CD4-positive, alpha-beta T cell treated with Interleukin-1 beta for 1 hour (primary cell): ENCODE measurements at regions not wholly inside any gene's neighbourhood (a gene's known extent, or its start where the extent isn't known, plus 50 kb on each side); places are given as distances from the start of the nearest gene placed in this dataset.

Experiments used
- DNase-seq, 2 donors: peaks; one replicate each; pipeline ENCODE4 v3.0.0-alpha.2; 2020 to 2022

DNA sequence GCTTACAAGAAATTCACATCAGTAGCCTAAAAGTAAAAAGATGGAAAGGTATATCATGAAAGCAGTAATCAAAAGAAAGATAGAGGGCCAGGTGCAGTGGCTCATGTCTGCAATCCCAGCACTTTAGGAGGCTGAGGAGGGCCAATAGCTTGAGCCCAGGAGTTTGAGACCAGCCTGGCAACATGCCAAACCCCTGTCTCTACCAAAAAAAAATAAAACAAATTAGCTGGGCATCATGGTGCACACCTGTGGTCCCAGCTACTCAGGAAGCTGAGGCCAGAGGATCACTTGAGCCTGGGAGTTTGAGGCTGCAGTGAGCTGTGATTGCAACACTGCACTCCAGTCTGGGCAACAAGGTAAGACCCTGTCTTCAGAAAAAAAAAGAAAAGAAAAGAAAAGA lies 55.5 kb downstream of the GSPT2 start:
- DNase-seq: no peak

DNA sequence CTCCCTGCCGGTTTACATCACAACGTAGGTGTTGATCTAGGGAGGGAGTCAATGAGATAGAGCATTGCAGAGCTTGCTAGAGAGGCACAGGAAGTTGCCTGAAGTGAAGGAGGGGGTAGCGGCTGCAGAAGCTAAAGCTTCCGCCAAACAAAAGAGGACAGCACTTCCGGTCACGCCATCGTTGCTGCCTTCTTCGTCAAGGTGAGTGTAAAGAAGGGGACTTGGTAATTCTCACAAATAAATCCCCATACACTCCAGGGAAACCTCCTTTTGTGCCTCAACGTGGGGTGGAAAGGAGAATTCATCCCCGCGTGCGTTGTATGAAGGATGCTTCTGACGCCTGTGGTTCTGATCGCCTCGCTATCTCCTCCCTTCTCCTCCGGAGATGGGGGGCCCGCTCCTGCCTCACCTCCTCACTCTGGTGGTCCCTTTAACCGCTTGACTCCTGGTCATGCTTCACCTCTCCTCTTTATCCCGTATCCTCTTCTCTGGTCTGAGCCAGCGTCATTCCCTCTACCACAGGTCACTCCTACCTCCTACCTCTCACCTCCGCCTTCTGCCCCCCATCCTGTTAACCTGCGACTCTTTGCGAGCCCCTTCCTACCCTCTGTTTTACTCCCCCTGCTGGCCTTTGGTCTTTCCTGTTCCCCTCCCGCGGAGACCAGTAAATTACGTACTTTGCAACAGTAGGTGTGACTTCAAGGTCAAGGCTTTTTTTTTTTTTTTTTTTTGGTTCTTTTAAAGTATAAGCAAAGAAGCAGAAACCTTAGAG lies 59.9 kb downstream of the GSPT2 start:
- DNase-seq: peak; percentile 76

GRCh38 chrX:51803833-51804232 lies 60.6 kb downstream of the GSPT2 start:
- no peak for DNase-seq

DNA sequence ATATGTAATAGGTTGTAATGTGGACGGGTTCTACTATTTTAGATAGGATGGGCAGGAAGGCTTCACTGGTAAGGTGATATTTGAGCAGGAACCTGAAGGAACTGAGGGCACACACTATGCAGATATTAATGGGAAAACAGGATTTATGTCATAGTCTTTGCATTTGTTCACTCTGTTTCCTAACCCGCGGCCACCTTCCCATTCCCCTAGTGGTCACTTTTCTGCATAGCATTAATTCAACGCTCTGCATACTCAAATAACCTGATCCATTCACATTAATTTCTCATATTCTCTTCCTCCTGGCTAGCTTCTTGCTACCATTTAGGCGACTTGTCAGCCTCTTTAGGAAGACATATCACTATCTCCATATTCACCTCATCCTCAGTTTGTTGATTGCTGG lies 61.5 kb downstream of the GSPT2 start:
- no peak for DNase-seq

- no peak for DNase-seq
These were observed 70.7 kb downstream of the GSPT2 start for GRCh38 chrX:51813886-51814460.

DNA sequence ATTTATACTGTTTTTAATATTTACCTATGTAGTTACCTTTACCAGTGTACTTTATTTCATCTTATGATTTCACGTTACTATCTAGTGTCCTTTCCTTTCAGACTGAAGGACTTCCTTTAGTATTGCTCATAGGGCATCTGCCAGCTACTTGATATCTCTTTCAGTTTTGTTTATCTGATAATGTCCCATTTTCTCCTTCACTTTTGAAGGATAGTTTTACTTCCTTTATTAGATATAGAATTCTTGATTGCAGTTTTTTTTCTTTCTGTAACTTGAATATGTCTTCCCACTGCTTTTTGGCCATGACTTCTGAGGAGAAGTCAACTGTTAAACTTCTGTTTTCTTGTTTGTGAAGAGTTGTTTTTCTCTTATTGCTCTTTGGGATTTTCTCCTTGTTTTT lies 69.4 kb upstream of the MAGED1 start:
- no peak for DNase-seq

GRCh38 chrX:51825436-51825835 lies 68.0 kb upstream of the MAGED1 start:
- DNase-seq: no peak

- no peak for DNase-seq
These were observed 59.3 kb upstream of the MAGED1 start for GRCh38 chrX:51834076-51834475.

- no peak for DNase-seq
These were observed 56.6 kb upstream of the MAGED1 start for GRCh38 chrX:51836823-51837222.

DNA sequence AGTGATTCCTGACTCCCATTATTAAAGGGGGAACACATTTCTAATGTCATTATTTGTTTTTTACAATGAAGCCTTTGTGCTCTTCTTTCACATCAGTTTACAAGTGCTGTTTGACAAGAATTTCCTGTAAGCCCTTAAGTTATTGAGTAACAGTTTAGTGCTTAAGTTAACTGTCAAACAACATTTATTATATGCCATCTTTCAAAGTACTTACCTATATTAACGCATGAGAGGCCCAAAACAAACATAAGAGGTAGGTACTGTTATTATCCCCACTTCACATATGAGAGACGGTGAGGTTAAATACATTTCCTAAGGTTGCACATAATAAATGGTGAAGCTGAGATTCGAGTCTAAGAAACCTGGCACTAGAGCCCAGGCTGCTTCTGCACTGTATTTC lies 56.0 kb upstream of the MAGED1 start:
- DNase-seq: no peak

DNA sequence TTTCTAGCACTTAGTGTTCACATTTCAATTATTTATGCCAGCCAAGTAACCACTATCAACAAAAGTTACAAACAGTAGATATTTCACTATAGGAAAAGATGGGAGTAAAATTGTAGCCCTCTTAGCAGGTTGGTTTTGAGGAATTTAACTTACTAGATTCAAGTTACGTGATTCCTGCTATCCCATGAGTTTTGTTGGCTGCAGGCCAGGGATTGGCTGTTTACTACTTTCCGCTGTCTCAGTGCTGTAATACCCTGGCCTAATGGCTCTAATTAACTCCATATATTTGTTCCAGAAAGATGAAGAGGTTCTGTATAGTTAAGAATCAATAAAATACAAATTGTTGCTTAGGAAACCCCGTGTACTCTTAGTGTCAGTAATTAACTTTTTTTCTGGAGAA lies 55.5 kb upstream of the MAGED1 start:
- DNase-seq: no peak
